HL-60 (cell line): ENCODE measurements at regions not wholly inside any gene's neighbourhood (a gene's known extent, or its start where the extent isn't known, plus 50 kb on each side); places are given as distances from the start of the nearest gene placed in this dataset.

Experiments used
- DNase-seq, 2 experiments: peaks; one replicate each; pipeline ENCODE4 v3.0.0-alpha.2; 2010 to 2020; ENCODE audit warnings: low read depth in 1 of 2, low spot score in 1 of 2
- H3K27ac ChIP-seq: fragments of 250-450 bp; sonication (Bioruptor Pico); replicated peaks from 2 replicates; pipeline ENCODE4 v1.5.1; 2020; ENCODE audit warnings: mild to moderate bottlenecking, moderate library complexity
- H3K27me3 ChIP-seq: fragments of 250-450 bp; sonication (Bioruptor Pico); 2 replicates; pipeline ENCODE4 v1.5.1; 2021; ENCODE audit warnings: mild to moderate bottlenecking, moderate library complexity; ENCODE audit not compliant: insufficient read depth, poor library complexity, severe bottlenecking
- H3K4me3 ChIP-seq: replicated peaks from 2 replicates; pipeline ENCODE4 v1.5.1; 2011; ENCODE audit warnings: mild to moderate bottlenecking, control low read depth, low read length; ENCODE audit not compliant: insufficient read depth
- CTCF ChIP-seq: IDR thresholded peaks from one replicate; pipeline ENCODE4 v1.5.1; 2011; ENCODE audit warnings: low read length, control low read depth, inconsistent platforms; ENCODE audit not compliant: insufficient read depth
- GABPA ChIP-seq: IDR thresholded peaks from 2 replicates; pipeline ENCODE4 v1.6.1; 2012; ENCODE audit warnings: low read depth
- POLR2AphosphoS5 ChIP-seq: IDR thresholded peaks from 2 replicates; pipeline ENCODE4 v1.6.1; 2012; ENCODE audit warnings: low read depth
- REST ChIP-seq: IDR thresholded peaks from 2 replicates; pipeline ENCODE4 v1.6.1; 2012; ENCODE audit warnings: low read depth; ENCODE audit not compliant: insufficient replicate concordance
- SPI1 ChIP-seq: IDR thresholded peaks from 2 replicates; pipeline ENCODE4 v1.6.1; 2012; ENCODE audit warnings: low read depth, mild to moderate bottlenecking, borderline replicate concordance

- TF ChIP-seq POLR2AphosphoS5 (no peak), CTCF (no peak), REST (no peak), GABPA (no peak)
- no peak overlapping the region for H3K27ac ChIP-seq
- DNase-seq: no peak
- no peak overlapping the region for H3K4me3 ChIP-seq
- no peaks in the 10 kb centered on the region for H3K27me3 ChIP-seq
These were observed 571.0 kb downstream of the SLC6A15 start for GRCh38 chr12:84341467-84342193.

- no peak overlapping the region for H3K27ac ChIP-seq
- TF ChIP-seq POLR2AphosphoS5: no peak
- no peak for TF ChIP-seq CTCF
- TF ChIP-seq REST: no peak
- TF ChIP-seq SPI1: no peak
- no peak for TF ChIP-seq GABPA
- no peak overlapping the region for H3K4me3 ChIP-seq
- H3K27me3 ChIP-seq: no peaks in the 10 kb centered on the region
- no peak for DNase-seq
These were observed 576.4 kb downstream of the SLC6A15 start for GRCh38 chr12:84336231-84336630.

- no peak for DNase-seq
- H3K4me3 ChIP-seq: no peak overlapping the region
- no peak for TF ChIP-seq POLR2AphosphoS5
- TF ChIP-seq REST: no peak
- no peak for TF ChIP-seq GABPA
- no peak for TF ChIP-seq CTCF
- TF ChIP-seq SPI1: no peak
- H3K27me3 ChIP-seq: no peaks in the 10 kb centered on the region
- H3K27ac ChIP-seq: no peak overlapping the region
These were observed 582.7 kb downstream of the SLC6A15 start for GRCh38 chr12:84329938-84330337.
